Suprapubic skin (tissue), 4 donors: ENCODE measurements at regions not wholly inside any gene's neighbourhood (a gene's known extent, or its start where the extent isn't known, plus 50 kb on each side); places are given as distances from the start of the nearest gene placed in this dataset.

Experiments used
- POLR2A ChIP-seq, 2 donors: fragments of 450-650 bp; IDR thresholded peaks; one replicate each; pipeline ENCODE4 v1.6.1; 2017; ENCODE audit warnings: antibody characterized with exemption in 2 of 2, mild to moderate bottlenecking in 2 of 2, moderate library complexity in 2 of 2
- POLR2AphosphoS5 ChIP-seq, 3 donors: sonication (generic); formaldehyde crosslinking; IDR thresholded peaks; one replicate each; pipeline ENCODE4 v1.6.1; 2017; ENCODE audit warnings: antibody characterized with exemption in 3 of 3
- TF ChIP-seq, protein P1 (sequence below), 2 donors: fragments of 200-600 bp in 1 of 2; fragments of 450-650 bp in 1 of 2; sonication (generic) in 1 of 2; IDR thresholded peaks; one replicate each; pipeline ENCODE4 v1.5.1; 2016 to 2019; ENCODE audit warnings: antibody characterized with exemption in 2 of 2, mild to moderate bottlenecking in 1 of 2, moderate library complexity in 1 of 2

DNA sequence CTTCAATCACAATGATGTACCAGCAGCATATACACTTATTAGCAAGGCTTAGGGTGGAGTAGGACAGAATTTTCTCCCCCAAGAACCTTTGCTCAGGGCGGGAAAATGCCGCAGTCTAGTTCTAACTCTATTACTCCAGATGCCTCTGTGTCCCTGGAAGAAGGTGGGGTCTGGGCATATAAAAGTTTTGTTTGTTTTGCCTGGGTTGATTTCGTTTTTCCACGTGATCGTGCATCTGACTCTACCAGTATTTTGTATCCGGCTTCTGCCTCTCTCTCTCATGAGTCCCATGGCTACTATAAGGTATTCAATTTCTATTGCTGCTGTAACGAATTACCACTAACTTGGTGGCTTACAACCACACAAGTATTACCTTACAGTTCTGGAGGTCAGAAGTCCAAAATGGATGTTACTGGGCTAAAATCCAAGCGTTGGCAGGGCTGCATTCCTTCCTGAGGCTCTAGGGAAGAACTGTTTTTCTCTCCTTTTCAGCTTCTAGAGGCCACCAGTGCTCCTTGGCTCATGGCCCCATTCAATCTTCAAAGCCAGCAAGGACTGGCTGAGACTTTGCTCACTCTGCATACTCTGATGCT, 181.2 kb upstream of the PRSS58 start:
- TF ChIP-seq POLR2AphosphoS5 (IDR thresholded peaks at IDR 0.05) (no peak), POLR2A (IDR thresholded peaks at IDR 0.05) (no peak)
- TF ChIP-seq, protein P1, sequence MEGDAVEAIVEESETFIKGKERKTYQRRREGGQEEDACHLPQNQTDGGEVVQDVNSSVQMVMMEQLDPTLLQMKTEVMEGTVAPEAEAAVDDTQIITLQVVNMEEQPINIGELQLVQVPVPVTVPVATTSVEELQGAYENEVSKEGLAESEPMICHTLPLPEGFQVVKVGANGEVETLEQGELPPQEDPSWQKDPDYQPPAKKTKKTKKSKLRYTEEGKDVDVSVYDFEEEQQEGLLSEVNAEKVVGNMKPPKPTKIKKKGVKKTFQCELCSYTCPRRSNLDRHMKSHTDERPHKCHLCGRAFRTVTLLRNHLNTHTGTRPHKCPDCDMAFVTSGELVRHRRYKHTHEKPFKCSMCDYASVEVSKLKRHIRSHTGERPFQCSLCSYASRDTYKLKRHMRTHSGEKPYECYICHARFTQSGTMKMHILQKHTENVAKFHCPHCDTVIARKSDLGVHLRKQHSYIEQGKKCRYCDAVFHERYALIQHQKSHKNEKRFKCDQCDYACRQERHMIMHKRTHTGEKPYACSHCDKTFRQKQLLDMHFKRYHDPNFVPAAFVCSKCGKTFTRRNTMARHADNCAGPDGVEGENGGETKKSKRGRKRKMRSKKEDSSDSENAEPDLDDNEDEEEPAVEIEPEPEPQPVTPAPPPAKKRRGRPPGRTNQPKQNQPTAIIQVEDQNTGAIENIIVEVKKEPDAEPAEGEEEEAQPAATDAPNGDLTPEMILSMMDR (IDR thresholded peaks at IDR 0.05) = no peak
